B cell (primary cell): ENCODE measurements at regions not wholly inside any gene's neighbourhood (a gene's known extent, or its start where the extent isn't known, plus 50 kb on each side); places are given as distances from the start of the nearest gene placed in this dataset.

Experiments used
- ATAC-seq: fragments of 200-7000 bp; cut with Tn5 transposase; one replicate; pipeline ENCODE4 v1.10.0; 2021; ENCODE audit warnings: low read depth, mild to moderate bottlenecking, moderate number of reproducible peaks, moderate library complexity
- CTCF ChIA-PET: fragments of 350-600 bp; sonication (Branson Sonifier 250); formaldehyde crosslinking; loops from one replicate; lab custom pipeline; 2021; ENCODE audit warnings: antibody characterized with exemption, inconsistent platforms; lab: Charles Lee
- POLR2A ChIA-PET: fragments of 350-600 bp; sonication (Branson Sonifier 250); formaldehyde crosslinking; loops from one replicate; lab custom pipeline; 2021; ENCODE audit warnings: antibody characterized with exemption; lab: Charles Lee
- DNase-seq: peaks from one replicate; pipeline ENCODE4 v3.0.0; 2013
- H2AFZ ChIP-seq: 2 replicates; pipeline ENCODE4 v1.6.1; 2012; ENCODE audit warnings: mild to moderate bottlenecking, low read depth, low read length; ENCODE audit not compliant: insufficient read depth, poor library complexity, severe bottlenecking
- H3K27ac ChIP-seq, 2 donors: 1 replicate in 1 of 2; 2 replicates in 1 of 2; pipeline ENCODE4 v1.5.1; 2012 to 2013; ENCODE audit warnings: low read length in 2 of 2, mild to moderate bottlenecking in 2 of 2, moderate library complexity in 1 of 2
- H3K27me3 ChIP-seq, 4 experiments: fragments of 200-600 bp in 1 of 4; sonication (generic) in 1 of 4; replicated peaks in 1 of 4; 1 replicate in 2 of 4; 2 replicates in 2 of 4; pipeline versions ENCODE4 v1.6.1 to v1.7.0; 2013 to 2016; ENCODE audit warnings: low read length in 3 of 4, mild to moderate bottlenecking in 2 of 4, mixed read lengths in 1 of 4, moderate library complexity in 1 of 4; ENCODE audit not compliant: insufficient read depth in 4 of 4, control insufficient read depth in 3 of 4; ENCODE audit errors: control extremely low read depth in 1 of 4
- H3K36me3 ChIP-seq, 2 experiments: replicated peaks in 1 of 2; 1 replicate in 1 of 2; 2 replicates in 1 of 2; pipeline versions ENCODE4 v1.6.1 to v1.7.1; 2013; ENCODE audit warnings: low read length in 1 of 2; ENCODE audit not compliant: insufficient read depth in 2 of 2, control insufficient read depth in 1 of 2; ENCODE audit errors: control extremely low read depth in 1 of 2, extremely low read depth in 1 of 2
- H3K4me1 ChIP-seq, 2 donors: fragments of 200-600 bp in 1 of 2; sonication (generic) in 1 of 2; 1 replicate in 1 of 2; 2 replicates in 1 of 2; pipeline versions ENCODE4 v1.5.1 to v1.6.1; 2013 to 2017; ENCODE audit warnings: low read length in 2 of 2; ENCODE audit not compliant: control insufficient read depth in 2 of 2, insufficient read depth in 2 of 2
- H3K4me2 ChIP-seq: replicated peaks from 2 replicates; pipeline ENCODE3; 2012; ENCODE audit warnings: mild to moderate bottlenecking, low read depth, low read length; ENCODE audit not compliant: poor library complexity, severe bottlenecking
- H3K4me3 ChIP-seq, 5 experiments: fragments of 200-600 bp in 1 of 5; sonication (generic) in 1 of 5; 1 replicate in 3 of 5; 2 replicates in 2 of 5; pipeline versions ENCODE4 v1.5.1 to v1.7.0; 2011 to 2016; ENCODE audit warnings: low read length in 4 of 5, mild to moderate bottlenecking in 4 of 5, low read depth in 2 of 5, control low read depth in 1 of 5, moderate library complexity in 1 of 5; ENCODE audit not compliant: insufficient read depth in 1 of 5; ENCODE audit errors: control extremely low read depth in 1 of 5, extremely low read depth in 1 of 5
- H3K79me2 ChIP-seq: fragments of 200-600 bp; sonication (generic); one replicate; pipeline ENCODE4 v1.6.0; 2016; ENCODE audit warnings: low read length; ENCODE audit not compliant: control insufficient read depth, insufficient read depth
- H3K9ac ChIP-seq: fragments of 200-600 bp; sonication (generic); 2 replicates; pipeline ENCODE4 v1.6.1; 2017; ENCODE audit warnings: mild to moderate bottlenecking, low read length, moderate library complexity
- H3K9me3 ChIP-seq, 3 donors: one replicate each; pipeline versions ENCODE4 v1.6.1 to v1.7.1; 2013; ENCODE audit warnings: low read length in 2 of 3; ENCODE audit not compliant: control insufficient read depth in 2 of 3, insufficient read depth in 1 of 3; ENCODE audit errors: control extremely low read depth in 1 of 3
- H4K20me1 ChIP-seq: 2 replicates; pipeline ENCODE4 v1.6.0; 2012; ENCODE audit warnings: mild to moderate bottlenecking, low read length; ENCODE audit not compliant: insufficient read depth, control insufficient read depth, poor library complexity, severe bottlenecking
- H3K27ac Mint-ChIP-seq: one replicate; pipeline ENCODE4 v1.8.0; 2021; ENCODE audit warnings: mixed read lengths
- H3K27me3 Mint-ChIP-seq: one replicate; pipeline ENCODE4 v1.8.0; 2021; ENCODE audit warnings: mixed read lengths
- H3K4me1 Mint-ChIP-seq: one replicate; pipeline ENCODE4 v1.8.0; 2021; ENCODE audit warnings: mixed read lengths
- H3K4me3 Mint-ChIP-seq: one replicate; pipeline ENCODE4 v1.8.0; 2021; ENCODE audit warnings: mixed read lengths
- H3K9me3 Mint-ChIP-seq: one replicate; pipeline ENCODE4 v1.8.0; 2022; ENCODE audit warnings: mixed read lengths; ENCODE audit not compliant: insufficient read depth
- EZH2 ChIP-seq: IDR thresholded peaks from 2 replicates; pipeline ENCODE4 v1.6.1; 2012; ENCODE audit warnings: borderline replicate concordance, low read depth, mild to moderate bottlenecking, moderate library complexity, low read length; ENCODE audit not compliant: insufficient read depth, poor library complexity, severe bottlenecking
- WGBS: methylation state at CpG from one replicate; pipeline ENCODE4 v1.1.5; 2013; ENCODE audit warnings: missing lambda C conversion rate; ENCODE audit not compliant: insufficient coverage; 5-methylcytosine and 5-hydroxymethylcytosine counted together
- intact Hi-C: fragments of 100-400 bp; cut with micrococcal nuclease; formaldehyde crosslinking; loops from one replicate; pipeline ENCODE4 v1.10.0; 2022
- TF ChIP-seq, protein P1 (sequence below): fragments of 200-600 bp; IDR thresholded peaks from one replicate; pipeline ENCODE4 v1.8.0; 2022; ENCODE audit warnings: antibody characterized with exemption, mild to moderate bottlenecking

DNA sequence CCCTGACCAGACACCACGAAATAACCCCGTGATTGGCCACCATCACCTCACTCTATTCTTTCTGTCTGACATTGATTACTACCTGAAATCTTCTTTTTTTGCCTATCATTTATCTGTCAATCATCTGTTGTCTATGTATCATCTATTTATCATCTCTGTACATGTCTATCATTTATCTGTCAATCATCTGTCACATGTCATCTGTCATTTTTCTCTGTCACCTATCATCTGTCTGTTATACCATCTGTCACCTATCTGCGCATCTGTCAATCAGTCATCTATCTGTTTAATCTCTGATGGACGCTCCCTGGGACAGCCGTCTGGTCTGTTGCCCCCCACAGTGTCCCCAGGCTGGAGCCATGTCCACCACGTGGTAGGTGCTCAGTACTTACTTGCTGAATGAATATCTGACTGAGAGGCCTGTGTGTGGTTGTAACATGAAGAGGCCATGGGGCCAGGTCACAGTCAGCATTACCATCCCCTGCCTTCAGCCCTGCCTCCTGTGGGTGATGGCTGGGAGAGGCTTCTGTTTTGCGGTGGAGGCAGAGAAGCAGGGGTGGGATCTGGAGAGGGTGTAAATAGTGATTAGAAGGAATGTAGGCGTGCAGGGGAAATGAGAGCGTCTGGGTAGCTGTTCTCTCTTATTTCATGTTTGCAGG, 302.7 kb downstream of the QKI start:
- Mint-ChIP-seq H3K9me3 (peaks cover 4% of the 10 kb centered on the region), H3K4me3 (peak overlapping the region; percentile 13), H3K27me3 (no peaks in the 10 kb centered on the region), H3K27ac (peak overlapping the region; percentile 64), H3K4me1 (peaks cover 46% of the 10 kb centered on the region)
- Histone ChIP-seq H2AFZ (no peak overlapping the region), H3K4me2 (peak overlapping the region; percentile 56), H3K9ac (no peak overlapping the region), H3K27me3 (no peaks in the 10 kb centered on the region), H3K27ac (no peak overlapping the region), H3K4me3 (no peak overlapping the region), H3K4me1 (peaks cover 45 to 55% of the 10 kb centered on the region in 2 donors), H3K9me3 (peaks cover 0 to 13% (median 0%) of the 10 kb centered on the region in 3 donors), H3K36me3 (no peaks in the 10 kb centered on the region), H3K79me2 (no peaks in the 10 kb centered on the region), H4K20me1 (no peaks in the 10 kb centered on the region)
- ChIA-PET CTCF (no interaction called here), POLR2A (no interaction called here)
- WGBS: 94% methylated on average over 8 of the region's 9 CpGs
- TF ChIP-seq, protein P1, sequence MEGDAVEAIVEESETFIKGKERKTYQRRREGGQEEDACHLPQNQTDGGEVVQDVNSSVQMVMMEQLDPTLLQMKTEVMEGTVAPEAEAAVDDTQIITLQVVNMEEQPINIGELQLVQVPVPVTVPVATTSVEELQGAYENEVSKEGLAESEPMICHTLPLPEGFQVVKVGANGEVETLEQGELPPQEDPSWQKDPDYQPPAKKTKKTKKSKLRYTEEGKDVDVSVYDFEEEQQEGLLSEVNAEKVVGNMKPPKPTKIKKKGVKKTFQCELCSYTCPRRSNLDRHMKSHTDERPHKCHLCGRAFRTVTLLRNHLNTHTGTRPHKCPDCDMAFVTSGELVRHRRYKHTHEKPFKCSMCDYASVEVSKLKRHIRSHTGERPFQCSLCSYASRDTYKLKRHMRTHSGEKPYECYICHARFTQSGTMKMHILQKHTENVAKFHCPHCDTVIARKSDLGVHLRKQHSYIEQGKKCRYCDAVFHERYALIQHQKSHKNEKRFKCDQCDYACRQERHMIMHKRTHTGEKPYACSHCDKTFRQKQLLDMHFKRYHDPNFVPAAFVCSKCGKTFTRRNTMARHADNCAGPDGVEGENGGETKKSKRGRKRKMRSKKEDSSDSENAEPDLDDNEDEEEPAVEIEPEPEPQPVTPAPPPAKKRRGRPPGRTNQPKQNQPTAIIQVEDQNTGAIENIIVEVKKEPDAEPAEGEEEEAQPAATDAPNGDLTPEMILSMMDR: no peak
- no peak for TF ChIP-seq EZH2
- intact Hi-C loops: no loop called here
- ATAC-seq: no peak
- DNase-seq: no peak

DNA sequence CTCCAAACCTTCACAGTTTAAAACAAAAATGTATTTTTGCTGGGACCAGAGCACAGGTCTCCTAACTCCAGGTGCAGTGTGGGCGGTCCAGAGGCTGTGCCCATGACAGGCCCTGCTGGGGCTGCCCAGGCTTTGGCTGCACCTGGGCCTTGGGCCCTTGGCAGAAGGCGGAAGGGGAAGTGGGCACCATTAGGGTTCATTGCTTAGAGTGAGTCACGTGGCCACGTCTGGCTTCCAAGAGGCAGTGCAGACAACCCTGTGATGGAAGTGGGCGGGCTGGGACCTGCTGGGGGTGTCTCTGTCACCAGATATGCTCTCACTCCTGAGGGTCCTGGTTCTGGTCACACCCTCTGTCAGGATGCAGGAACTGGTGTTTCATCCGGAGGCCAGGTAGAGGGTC, 302.2 kb downstream of the QKI start:
- WGBS: 28% methylated on average over 6 of the region's 6 CpGs
- Histone ChIP-seq H2AFZ (peak overlapping the region; percentile 12), H3K4me1 (peaks cover 50 to 60% of the 10 kb centered on the region in 2 donors), H3K4me2 (peak overlapping the region; percentile 56), H3K4me3 (no peak overlapping the region), H3K9ac (no peak overlapping the region), H3K27me3 (no peaks in the 10 kb centered on the region), H3K9me3 (peaks cover 0 to 13% (median 0%) of the 10 kb centered on the region in 3 donors), H3K27ac (no peak overlapping the region), H4K20me1 (no peaks in the 10 kb centered on the region), H3K36me3 (no peaks in the 10 kb centered on the region), H3K79me2 (no peaks in the 10 kb centered on the region)
- POLR2A ChIA-PET: no interaction called here
- TF ChIP-seq EZH2: no peak
- TF ChIP-seq, protein P1: no peak
- intact Hi-C loops: no loop called here
- ATAC-seq: peak; percentile 60
- CTCF ChIA-PET: no interaction called here
- Mint-ChIP-seq H3K27me3 (no peaks in the 10 kb centered on the region), H3K9me3 (peaks cover 4% of the 10 kb centered on the region), H3K4me1 (peaks cover 51% of the 10 kb centered on the region), H3K27ac (peak overlapping the region; percentile 64), H3K4me3 (peak overlapping the region; percentile 66)
- DNase-seq: peak; percentile 62
